IMR-90 (cell line): ENCODE measurements at regions not wholly inside any gene's neighbourhood (a gene's known extent, or its start where the extent isn't known, plus 50 kb on each side); places are given as distances from the start of the nearest gene placed in this dataset.

Experiments used
- ATAC-seq: fragments of 200-7000 bp; cut with Tn5 transposase; 2 replicates; pipeline ENCODE4 v1.9.1; 2020; ENCODE audit warnings: low read depth, mild to moderate bottlenecking, moderate library complexity
- BruUV-seq: library from RNA; stranded (reverse); fragments of 400-500 nt; replicated peaks from 2 replicates; lab custom pipeline; 2021; lab: Mats Ljungman, UMichigan
- CTCF ChIA-PET: fragments of 300-600 bp; formaldehyde crosslinking; extraction: SDS; loops from one replicate; lab custom pipeline; 2021; ENCODE audit warnings: antibody characterized with exemption; lab: Yijun Ruan, JAX
- POLR2A ChIA-PET: fragments of 300-600 bp; sonication (Branson Sonifier 250); formaldehyde crosslinking; loops from one replicate; lab custom pipeline; 2022; ENCODE audit warnings: antibody characterized with exemption; ENCODE audit not compliant: unreplicated experiment; lab: Charles Lee
- DNase-seq: peaks from one replicate; pipeline ENCODE4 v3.0.0; 2013
- H2AFZ ChIP-seq: replicated peaks from 2 replicates; pipeline ENCODE3; 2013; ENCODE audit warnings: low read length, mild to moderate bottlenecking; ENCODE audit not compliant: poor library complexity
- H2AK5ac ChIP-seq: 2 replicates; pipeline ENCODE4 v1.6.1; 2013; ENCODE audit warnings: low read depth, low read length, inconsistent platforms
- H2AK9ac ChIP-seq: replicated peaks from 2 replicates; pipeline ENCODE3; 2013; ENCODE audit warnings: mild to moderate bottlenecking, low read depth, low read length, moderate library complexity; ENCODE audit not compliant: poor library complexity
- H2BK120ac ChIP-seq: 2 replicates; pipeline ENCODE4 v1.6.1; 2013; ENCODE audit warnings: low read depth, low read length, inconsistent platforms
- H2BK15ac ChIP-seq: 3 replicates; pipeline ENCODE4 v1.6.1; 2013; ENCODE audit warnings: low read depth, low read length, inconsistent platforms
- H2BK20ac ChIP-seq: 2 replicates; pipeline ENCODE4 v1.6.1; 2013; ENCODE audit warnings: low read depth, mild to moderate bottlenecking, inconsistent platforms, low read length, moderate library complexity
- H2BK5ac ChIP-seq: 2 replicates; pipeline ENCODE4 v1.6.1; 2013; ENCODE audit warnings: mild to moderate bottlenecking, low read depth, low read length, inconsistent platforms; ENCODE audit not compliant: poor library complexity, severe bottlenecking
- H3K14ac ChIP-seq: replicated peaks from 2 replicates; pipeline ENCODE4 v1.6.1; 2013; ENCODE audit warnings: low read depth, low read length, inconsistent platforms
- H3K18ac ChIP-seq: 2 replicates; pipeline ENCODE4 v1.6.1; 2013; ENCODE audit warnings: low read depth, low read length, control low read depth
- H3K23ac ChIP-seq: 2 replicates; pipeline ENCODE4 v1.6.1; 2013; ENCODE audit warnings: low read depth, low read length, inconsistent platforms
- H3K27ac ChIP-seq: 2 replicates; pipeline ENCODE4 v1.5.1; 2013; ENCODE audit warnings: mild to moderate bottlenecking, control low read depth, low read length; ENCODE audit not compliant: insufficient read depth
- H3K27me3 ChIP-seq: 2 replicates; pipeline ENCODE4 v1.6.1; 2013; ENCODE audit warnings: low read length; ENCODE audit not compliant: control insufficient read depth, insufficient read depth
- H3K36me3 ChIP-seq: 2 replicates; pipeline ENCODE4 v1.6.1; 2013; ENCODE audit warnings: low read length, mixed read lengths; ENCODE audit not compliant: control insufficient read depth, insufficient read depth
- H3K4ac ChIP-seq: 2 replicates; pipeline ENCODE4 v1.6.1; 2013; ENCODE audit warnings: low read depth, low read length, inconsistent platforms
- H3K4me1 ChIP-seq: 2 replicates; pipeline ENCODE4 v1.6.1; 2013; ENCODE audit warnings: low read length, mixed read lengths; ENCODE audit not compliant: control insufficient read depth, insufficient read depth
- H3K4me2 ChIP-seq: 2 replicates; pipeline ENCODE4 v1.6.1; 2013; ENCODE audit warnings: low read depth, mild to moderate bottlenecking, control low read depth, low read length, moderate library complexity
- H3K4me3 ChIP-seq: 2 replicates; pipeline ENCODE4 v1.5.1; 2013; ENCODE audit warnings: low read depth, mild to moderate bottlenecking, control low read depth, low read length, moderate library complexity; ENCODE audit not compliant: insufficient read depth
- H3K56ac ChIP-seq: 2 replicates; pipeline ENCODE4 v1.6.1; 2013; ENCODE audit warnings: low read length, inconsistent platforms; ENCODE audit not compliant: insufficient read depth; ENCODE audit errors: extremely low read depth
- H3K79me1 ChIP-seq, 2 experiments: 2 replicates each; pipeline ENCODE4 v1.6.1; 2013; ENCODE audit warnings: low read length in 2 of 2, inconsistent platforms in 1 of 2, low read depth in 1 of 2
- H3K9ac ChIP-seq: 2 replicates; pipeline ENCODE4 v1.6.1; 2013; ENCODE audit warnings: low read depth, low read length, control low read depth
- H3K9me1 ChIP-seq: 2 replicates; pipeline ENCODE4 v1.6.1; 2013; ENCODE audit warnings: low read length, inconsistent platforms; ENCODE audit not compliant: insufficient read depth
- H3K9me3 ChIP-seq: 2 replicates; pipeline ENCODE4 v1.6.1; 2013; ENCODE audit warnings: low read length; ENCODE audit not compliant: control insufficient read depth, insufficient read depth
- H4K20me1 ChIP-seq: 2 replicates; pipeline ENCODE4 v1.6.1; 2013; ENCODE audit warnings: low read length, inconsistent platforms; ENCODE audit not compliant: insufficient read depth
- H4K5ac ChIP-seq: 2 replicates; pipeline ENCODE4 v1.6.1; 2013; ENCODE audit warnings: mild to moderate bottlenecking, low read depth, low read length, control low read depth
- H4K8ac ChIP-seq, 2 experiments: 2 replicates each; pipeline ENCODE4 v1.6.1; 2013; ENCODE audit warnings: low read depth in 2 of 2, low read length in 2 of 2, control low read depth in 1 of 2, inconsistent platforms in 1 of 2
- H4K91ac ChIP-seq: 2 replicates; pipeline ENCODE4 v1.6.1; 2013; ENCODE audit warnings: low read depth, low read length, inconsistent platforms; ENCODE audit not compliant: insufficient read depth
- MAFK ChIP-seq: IDR thresholded peaks from 2 replicates; pipeline ENCODE4 v1.6.1; 2012; ENCODE audit warnings: low read depth, low read length, improper control_type of control experiment
- MXI1 ChIP-seq: IDR thresholded peaks from 2 replicates; pipeline ENCODE4 v1.6.1; 2012; ENCODE audit warnings: low read depth, mild to moderate bottlenecking, low read length, moderate library complexity, borderline replicate concordance
- RAD21 ChIP-seq: IDR thresholded peaks from 2 replicates; pipeline ENCODE4 v1.6.1; 2012; ENCODE audit warnings: low read length, improper control_type of control experiment
- RCOR1 ChIP-seq: IDR thresholded peaks from 2 replicates; pipeline ENCODE4 v1.6.1; 2012; ENCODE audit warnings: mild to moderate bottlenecking, low read length, improper control_type of control experiment; ENCODE audit not compliant: insufficient replicate concordance
- SMC3 ChIP-seq: fragments of 150-350 bp; IDR thresholded peaks from 2 replicates; pipeline ENCODE4 v1.6.1; 2016; ENCODE audit warnings: low read depth, mild to moderate bottlenecking, antibody characterized with exemption, low read length, moderate library complexity
- WGBS, 2 experiments: methylation state at CpG; one replicate each; pipeline versions ENCODE4 v1.1.5 to v1.1.7; 2013; ENCODE audit warnings: missing lambda C conversion rate in 2 of 2; ENCODE audit not compliant: insufficient read length in 1 of 2; ENCODE audit errors: extremely low coverage in 2 of 2; 5-methylcytosine and 5-hydroxymethylcytosine counted together
- dilution Hi-C: fragments of 300-500 bp; cut with HindIII; formaldehyde crosslinking; loops from one replicate; pipeline ENCODE4 v1.14.3; 2018; ENCODE audit warnings: low sequenced_read_pairs; ENCODE audit not compliant: unreplicated experiment
- in situ Hi-C: fragments of 300-500 bp; cut with MboI; formaldehyde crosslinking; loops from 3 replicates; pipeline ENCODE4 v1.14.3; 2019; ENCODE audit warnings: low sequenced_read_pairs, inconsistent platforms, mixed read lengths
- intact Hi-C: fragments of 100-400 bp; cut with micrococcal nuclease; formaldehyde crosslinking; loops from 2 replicates; pipeline ENCODE4 v1.10.0; 2022

DNA sequence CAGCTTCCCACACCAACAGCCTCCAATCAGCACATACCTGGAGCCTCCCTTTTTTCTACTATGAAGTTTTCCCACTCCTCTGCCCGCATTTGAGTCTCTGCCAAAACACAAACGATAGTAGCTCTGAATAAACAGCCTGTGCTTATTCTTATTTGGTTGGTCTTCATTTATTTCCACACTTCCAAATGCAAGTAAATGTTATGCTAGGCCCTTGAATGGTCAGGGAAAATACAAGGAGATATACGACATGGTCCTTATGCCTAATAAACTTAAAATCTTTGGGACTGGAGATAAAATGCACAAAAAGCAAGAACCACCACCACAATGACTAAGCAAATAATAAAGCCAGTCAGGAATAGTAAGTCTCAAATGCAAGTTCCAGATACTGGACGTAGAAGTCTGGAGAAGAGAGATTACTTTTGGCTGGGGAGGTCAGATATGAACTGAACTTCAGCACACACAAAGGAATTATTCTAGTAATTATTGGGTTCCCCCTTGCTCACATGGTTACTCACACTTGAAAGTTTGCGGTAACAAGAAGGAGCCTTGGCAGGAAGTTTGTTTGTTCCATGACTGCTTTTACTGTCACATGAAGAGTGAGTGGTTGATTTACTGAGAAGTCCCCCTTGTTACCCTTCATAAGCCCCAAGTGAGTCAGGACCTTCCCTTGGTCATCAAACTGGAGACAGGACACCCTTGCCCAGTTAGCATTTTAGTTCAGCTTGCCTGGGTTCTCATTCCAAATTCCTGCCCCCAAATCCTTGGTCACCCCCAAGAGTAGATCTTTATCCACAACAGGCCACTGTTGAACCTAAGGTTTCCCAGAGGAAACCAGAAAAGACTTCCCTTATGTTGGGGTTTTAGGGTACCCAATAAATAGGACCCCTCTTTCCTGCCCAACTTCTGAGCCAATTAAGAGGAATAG is 511.2 kb upstream of the JARID2 start (continued):
- TF ChIP-seq SMC3 (peak; percentile 2; the same call in 1 of the 2 replicates), RCOR1 (no peak)

DNA sequence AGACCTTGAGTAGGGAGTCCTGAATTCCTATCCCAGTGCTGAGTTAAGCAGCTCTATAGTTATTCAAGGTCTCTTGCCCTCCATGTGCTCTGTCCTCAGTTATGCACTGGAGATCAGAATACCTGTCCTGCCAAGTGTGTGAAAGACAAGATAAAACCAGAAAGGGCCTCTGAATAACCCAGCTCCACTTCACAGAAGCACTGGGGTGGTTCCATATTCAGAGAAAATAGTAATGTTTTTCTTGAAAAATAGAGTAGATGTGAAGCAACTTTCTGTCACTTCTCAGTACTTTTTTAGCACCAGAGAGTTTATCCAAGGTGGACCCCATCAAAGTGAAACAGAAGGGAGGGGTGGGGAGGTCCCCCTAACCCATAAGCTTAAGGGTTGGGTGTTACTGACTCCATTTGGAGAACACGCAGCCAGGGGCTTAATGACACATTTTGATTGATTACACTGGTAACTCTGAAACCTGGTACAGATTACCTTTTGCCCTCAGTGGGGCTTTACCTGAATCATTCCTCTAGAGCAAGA is 509.8 kb upstream of the JARID2 start:
- peak overlapping the region; percentile 87; the same call in 2 of the 3 replicates for H2BK15ac ChIP-seq
- H3K27ac ChIP-seq: no peak overlapping the region
- H4K91ac ChIP-seq: no peak overlapping the region
- H3K4ac ChIP-seq: peak overlapping the region; percentile 75
- WGBS, 2 experiments: no CpG with 5 or more reads among the region's 1 CpG
- H3K27me3 ChIP-seq: no peaks in the 10 kb centered on the region
- H3K18ac ChIP-seq: 0 out of 2 replicates have a peak overlapping the region, but pooled peaks have one; percentile 19
- no peaks in the 10 kb centered on the region for H3K79me1 ChIP-seq
- no peak overlapping the region for H3K4me3 ChIP-seq
- dilution Hi-C loops: no loop called here
- H3K23ac ChIP-seq: no peak overlapping the region
- H3K4me1 ChIP-seq: peaks cover 18% of the 10 kb centered on the region
- H2AFZ ChIP-seq: no peak overlapping the region
- DNase-seq (no peak), ATAC-seq (no peak)
- H3K56ac ChIP-seq: no peak overlapping the region
- peak overlapping the region; percentile 87 for H2AK5ac ChIP-seq
- no peaks in the 10 kb centered on the region for H4K20me1 ChIP-seq
- H4K5ac ChIP-seq: no peak overlapping the region
- BruUV-seq: no TSS peak
- H3K36me3 ChIP-seq: no peaks in the 10 kb centered on the region
- peak overlapping the region; percentile 78; the same call in 1 of the 2 replicates for H2BK120ac ChIP-seq
- CTCF ChIA-PET: interaction anchor here (0.7 kb wide), 1 partner anchor 378 kb away, joined by 4 read pairs; no protein-coding TSS in a partner anchor
- TF ChIP-seq RAD21 (no peak), MXI1 (no peak), MAFK (no peak)
- H2AK9ac ChIP-seq: no peak overlapping the region
- H3K9ac ChIP-seq: no peak overlapping the region
- H4K8ac ChIP-seq: 0 out of 4 replicates have a peak overlapping the region, but pooled peaks of 1 of the 2 experiments have one; percentile 11
- no peaks in the 10 kb centered on the region for H3K9me3 ChIP-seq
- H3K14ac ChIP-seq: peak overlapping the region; percentile 50; the same call in 1 of the 2 replicates
- peaks cover 16% of the 10 kb centered on the region for H3K9me1 ChIP-seq
- no peak overlapping the region for H3K4me2 ChIP-seq
- no peak overlapping the region for H2BK5ac ChIP-seq
- in situ Hi-C loops: no loop called here
- intact Hi-C loops: no loop called here
- H2BK20ac ChIP-seq: peak overlapping the region; percentile 78
- POLR2A ChIA-PET: no interaction called here
